SK-N-SH (cell line): ENCODE measurements at regions not wholly inside any gene's neighbourhood (a gene's known extent, or its start where the extent isn't known, plus 50 kb on each side); places are given as distances from the start of the nearest gene placed in this dataset.

Experiments
- CTCF ChIA-PET: fragments of 300-600, 350-600 bp; formaldehyde crosslinking; extraction: SDS; loops from one replicate; lab custom pipeline; 2021; lab: Yijun Ruan, JAX
- POLR2A ChIA-PET: fragments of 350-600 bp; sonication (Branson Sonifier 250); formaldehyde crosslinking; extraction: SDS; loops from one replicate; lab custom pipeline; 2020; ENCODE audit warnings: antibody characterized with exemption, inconsistent platforms; lab: Yijun Ruan, JAX
- DNase-seq: peaks from one replicate; pipeline ENCODE4 v3.0.0; 2012
- H2AFZ ChIP-seq: fragments of 200-600 bp; sonication (generic); 2 replicates; pipeline ENCODE4 v1.8.1; 2016; ENCODE audit warnings: antibody characterized with exemption, mild to moderate bottlenecking, low read depth
- H3F3A ChIP-seq: fragments of 200-600 bp; sonication (generic); replicated peaks from 2 replicates; pipeline ENCODE3; 2016; ENCODE audit warnings: antibody characterized with exemption, mild to moderate bottlenecking; ENCODE audit not compliant: insufficient read depth
- H3K27ac ChIP-seq, 2 experiments: fragments of 200-500 bp in 1 of 2; fragments of 200-600 bp in 1 of 2; sonication (Bioruptor generic) in 1 of 2; sonication (generic), shearing (Covaris generic) in 1 of 2; 2 replicates each; pipeline versions ENCODE4 v1.5.1 to v1.6.1; 2014 to 2016; ENCODE audit warnings: low read depth in 2 of 2, inconsistent platforms in 1 of 2, low read length in 1 of 2, mild to moderate bottlenecking in 1 of 2, mixed read lengths in 1 of 2
- H3K27me3 ChIP-seq: fragments of 200-600 bp; sonication (generic), shearing (Covaris generic); 2 replicates; pipeline ENCODE4 v1.6.1; 2016; ENCODE audit warnings: mixed run types; ENCODE audit not compliant: insufficient read depth
- H3K36me3 ChIP-seq, 2 experiments: fragments of 200-500 bp in 1 of 2; fragments of 200-600 bp in 1 of 2; sonication (Bioruptor generic) in 1 of 2; sonication (generic) in 1 of 2; replicated peaks in 1 of 2; 2 replicates each; pipeline versions ENCODE3 to v1.5.1; 2014 to 2016; ENCODE audit warnings: low read length in 1 of 2, mild to moderate bottlenecking in 1 of 2; ENCODE audit not compliant: insufficient read depth in 2 of 2, control insufficient read depth in 1 of 2
- H3K4me1 ChIP-seq, 2 experiments: fragments of 200-500 bp in 1 of 2; fragments of 200-600 bp in 1 of 2; sonication (Bioruptor generic) in 1 of 2; sonication (generic), shearing (Covaris generic) in 1 of 2; 2 replicates each; pipeline versions ENCODE4 v1.5.1 to v1.6.1; 2014 to 2016; ENCODE audit warnings: low read depth in 1 of 2, low read length in 1 of 2, mixed run types in 1 of 2; ENCODE audit not compliant: insufficient read depth in 2 of 2, control insufficient read depth in 1 of 2
- H3K4me2 ChIP-seq: fragments of 200-600 bp; sonication (generic), shearing (Covaris generic); 2 replicates; pipeline ENCODE4 v1.6.1; 2017; ENCODE audit warnings: mixed run types
- H3K4me3 ChIP-seq, 2 experiments: fragments of 200-500 bp in 1 of 2; fragments of 200-600 bp in 1 of 2; sonication (Bioruptor generic) in 1 of 2; sonication (generic), shearing (Covaris generic) in 1 of 2; 2 replicates each; pipeline versions ENCODE4 v1.5.1 to v1.8.1; 2014 to 2016; ENCODE audit warnings: low read depth in 2 of 2, inconsistent platforms in 1 of 2, low read length in 1 of 2, mild to moderate bottlenecking in 1 of 2, mixed read lengths in 1 of 2, moderate library complexity in 1 of 2
- H3K79me2 ChIP-seq: fragments of 200-600 bp; sonication (generic); 2 replicates; pipeline ENCODE4 v1.8.1; 2017; ENCODE audit warnings: mild to moderate bottlenecking; ENCODE audit not compliant: insufficient read depth
- H3K9ac ChIP-seq: fragments of 200-600 bp; sonication (generic); 2 replicates; pipeline ENCODE4 v1.6.1; 2017; ENCODE audit warnings: mixed run types
- H3K9me2 ChIP-seq: fragments of 200-600 bp; sonication (generic); 2 replicates; pipeline ENCODE4 v1.6.1; 2017; ENCODE audit warnings: mixed run types
- H3K9me3 ChIP-seq: fragments of 200-600 bp; sonication (generic); 2 replicates; pipeline ENCODE4 v1.6.1; 2017; ENCODE audit warnings: mixed run types, mild to moderate bottlenecking, moderate library complexity
- H4K20me1 ChIP-seq: fragments of 200-600 bp; sonication (generic); 2 replicates; pipeline ENCODE4 v1.6.1; 2017; ENCODE audit warnings: mild to moderate bottlenecking, mixed run types; ENCODE audit not compliant: insufficient read depth
- ELF1 ChIP-seq: IDR thresholded peaks from 2 replicates; pipeline ENCODE4 v1.4.0; 2012
- EP300 ChIP-seq, 2 experiments: IDR thresholded peaks; 2 replicates each; pipeline versions ENCODE4 v1.4.0 to v1.6.1; 2012; ENCODE audit warnings: borderline replicate concordance in 1 of 2, low read depth in 1 of 2, low read length in 1 of 2
- EZH2phosphoT487 ChIP-seq: fragments of 200-600 bp; sonication (generic); IDR thresholded peaks from 2 replicates; pipeline ENCODE4 v1.6.1; 2017; ENCODE audit warnings: low read depth, mixed run types, mild to moderate bottlenecking, antibody characterized with exemption, moderate library complexity, borderline replicate concordance
- FOSL2 ChIP-seq: IDR thresholded peaks from 2 replicates; pipeline ENCODE4 v1.4.0; 2012; ENCODE audit warnings: low read depth, mild to moderate bottlenecking, moderate library complexity, borderline replicate concordance
- FOXM1 ChIP-seq: IDR thresholded peaks from 2 replicates; pipeline ENCODE4 v1.4.0; 2012; ENCODE audit warnings: low read depth, mild to moderate bottlenecking
- GATA2 ChIP-seq: sonication (generic); formaldehyde crosslinking; IDR thresholded peaks from 2 replicates; pipeline ENCODE4 v1.5.0; 2020; ENCODE audit warnings: mild to moderate bottlenecking, missing genetic modification reagents
- MXI1 ChIP-seq: IDR thresholded peaks from 2 replicates; pipeline ENCODE4 v1.6.1; 2012; ENCODE audit warnings: mild to moderate bottlenecking, low read depth, low read length, improper control_type of control experiment
- NRF1 ChIP-seq: IDR thresholded peaks from 2 replicates; pipeline ENCODE4 v1.6.1; 2012; ENCODE audit warnings: low read depth, mild to moderate bottlenecking, low read length
- POLR2AphosphoS5 ChIP-seq: IDR thresholded peaks from 2 replicates; pipeline ENCODE4 v1.6.1; 2012; ENCODE audit warnings: low read depth, low read length
- RCOR1 ChIP-seq: fragments of 150-350 bp; IDR thresholded peaks from 2 replicates; pipeline ENCODE4 v1.6.1; 2017; ENCODE audit warnings: antibody characterized with exemption, low read length
- SMC3 ChIP-seq: IDR thresholded peaks from 2 replicates; pipeline ENCODE4 v1.6.1; 2012; ENCODE audit warnings: low read depth, low read length, improper control_type of control experiment
- TCF12 ChIP-seq: IDR thresholded peaks from 2 replicates; pipeline ENCODE4 v1.4.0; 2012
- TEAD4 ChIP-seq: IDR thresholded peaks from 2 replicates; pipeline ENCODE4 v1.4.0; 2012; ENCODE audit warnings: mild to moderate bottlenecking, borderline replicate concordance; ENCODE audit not compliant: insufficient read depth
- ZBTB33 ChIP-seq: IDR thresholded peaks from 2 replicates; pipeline ENCODE4 v1.4.0; 2012; ENCODE audit warnings: low read depth, borderline replicate concordance
- WGBS: methylation state at CpG from one replicate; pipeline ENCODE4 v1.1.6; 2017; ENCODE audit warnings: low lambda C conversion rate; 5-methylcytosine and 5-hydroxymethylcytosine counted together
- TF ChIP-seq, protein P1 (sequence below): fragments of 150-350 bp; IDR thresholded peaks from 2 replicates; pipeline ENCODE4 v1.6.1; 2017; ENCODE audit warnings: antibody characterized with exemption, low read length, low read depth, borderline replicate concordance
- TF ChIP-seq, protein P2 (sequence below): IDR thresholded peaks from 2 replicates; pipeline ENCODE4 v1.6.1; 2012; ENCODE audit warnings: mild to moderate bottlenecking, low read depth, low read length, moderate library complexity
- TF ChIP-seq, protein P3 (sequence below): fragments of 200-600 bp; sonication (generic); IDR thresholded peaks from 2 replicates; pipeline ENCODE4 v1.6.1; 2017; ENCODE audit warnings: antibody characterized with exemption, mild to moderate bottlenecking, moderate library complexity

GRCh38 chr2:191604154-191604553 lies 73.8 kb upstream of the NABP1 start:
- Histone ChIP-seq H3F3A (no peaks in the 10 kb centered on the region), H3K36me3 (no peaks in the 10 kb centered on the region), H3K4me2 (no peak overlapping the region), H3K4me3 (no peak overlapping the region), H3K27me3 (no peaks in the 10 kb centered on the region), H4K20me1 (no peaks in the 10 kb centered on the region), H2AFZ (no peak overlapping the region), H3K9ac (no peak overlapping the region), H3K27ac (no peak overlapping the region), H3K9me3 (no peaks in the 10 kb centered on the region), H3K79me2 (no peaks in the 10 kb centered on the region), H3K9me2 (no peaks in the 10 kb centered on the region), H3K4me1 (no peaks in the 10 kb centered on the region)
- no peak for DNase-seq
- ChIA-PET CTCF (no interaction called here), POLR2A (no interaction called here)
- 88% methylated on average over 4 of the region's 4 CpGs for WGBS
- no peak for TF ChIP-seq RCOR1
- TF ChIP-seq, protein P1, sequence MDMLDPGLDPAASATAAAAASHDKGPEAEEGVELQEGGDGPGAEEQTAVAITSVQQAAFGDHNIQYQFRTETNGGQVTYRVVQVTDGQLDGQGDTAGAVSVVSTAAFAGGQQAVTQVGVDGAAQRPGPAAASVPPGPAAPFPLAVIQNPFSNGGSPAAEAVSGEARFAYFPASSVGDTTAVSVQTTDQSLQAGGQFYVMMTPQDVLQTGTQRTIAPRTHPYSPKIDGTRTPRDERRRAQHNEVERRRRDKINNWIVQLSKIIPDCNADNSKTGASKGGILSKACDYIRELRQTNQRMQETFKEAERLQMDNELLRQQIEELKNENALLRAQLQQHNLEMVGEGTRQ = no peak
- no peak for TF ChIP-seq ELF1
- TF ChIP-seq ZBTB33 = no peak
- no peak for TF ChIP-seq EZH2phosphoT487
- no peak for TF ChIP-seq GATA2
- no peak for TF ChIP-seq NRF1
- TF ChIP-seq POLR2AphosphoS5 = no peak
- no peak for TF ChIP-seq SMC3
- TF ChIP-seq, protein P2, sequence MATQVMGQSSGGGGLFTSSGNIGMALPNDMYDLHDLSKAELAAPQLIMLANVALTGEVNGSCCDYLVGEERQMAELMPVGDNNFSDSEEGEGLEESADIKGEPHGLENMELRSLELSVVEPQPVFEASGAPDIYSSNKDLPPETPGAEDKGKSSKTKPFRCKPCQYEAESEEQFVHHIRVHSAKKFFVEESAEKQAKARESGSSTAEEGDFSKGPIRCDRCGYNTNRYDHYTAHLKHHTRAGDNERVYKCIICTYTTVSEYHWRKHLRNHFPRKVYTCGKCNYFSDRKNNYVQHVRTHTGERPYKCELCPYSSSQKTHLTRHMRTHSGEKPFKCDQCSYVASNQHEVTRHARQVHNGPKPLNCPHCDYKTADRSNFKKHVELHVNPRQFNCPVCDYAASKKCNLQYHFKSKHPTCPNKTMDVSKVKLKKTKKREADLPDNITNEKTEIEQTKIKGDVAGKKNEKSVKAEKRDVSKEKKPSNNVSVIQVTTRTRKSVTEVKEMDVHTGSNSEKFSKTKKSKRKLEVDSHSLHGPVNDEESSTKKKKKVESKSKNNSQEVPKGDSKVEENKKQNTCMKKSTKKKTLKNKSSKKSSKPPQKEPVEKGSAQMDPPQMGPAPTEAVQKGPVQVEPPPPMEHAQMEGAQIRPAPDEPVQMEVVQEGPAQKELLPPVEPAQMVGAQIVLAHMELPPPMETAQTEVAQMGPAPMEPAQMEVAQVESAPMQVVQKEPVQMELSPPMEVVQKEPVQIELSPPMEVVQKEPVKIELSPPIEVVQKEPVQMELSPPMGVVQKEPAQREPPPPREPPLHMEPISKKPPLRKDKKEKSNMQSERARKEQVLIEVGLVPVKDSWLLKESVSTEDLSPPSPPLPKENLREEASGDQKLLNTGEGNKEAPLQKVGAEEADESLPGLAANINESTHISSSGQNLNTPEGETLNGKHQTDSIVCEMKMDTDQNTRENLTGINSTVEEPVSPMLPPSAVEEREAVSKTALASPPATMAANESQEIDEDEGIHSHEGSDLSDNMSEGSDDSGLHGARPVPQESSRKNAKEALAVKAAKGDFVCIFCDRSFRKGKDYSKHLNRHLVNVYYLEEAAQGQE = no peak
- TF ChIP-seq, protein P3, sequence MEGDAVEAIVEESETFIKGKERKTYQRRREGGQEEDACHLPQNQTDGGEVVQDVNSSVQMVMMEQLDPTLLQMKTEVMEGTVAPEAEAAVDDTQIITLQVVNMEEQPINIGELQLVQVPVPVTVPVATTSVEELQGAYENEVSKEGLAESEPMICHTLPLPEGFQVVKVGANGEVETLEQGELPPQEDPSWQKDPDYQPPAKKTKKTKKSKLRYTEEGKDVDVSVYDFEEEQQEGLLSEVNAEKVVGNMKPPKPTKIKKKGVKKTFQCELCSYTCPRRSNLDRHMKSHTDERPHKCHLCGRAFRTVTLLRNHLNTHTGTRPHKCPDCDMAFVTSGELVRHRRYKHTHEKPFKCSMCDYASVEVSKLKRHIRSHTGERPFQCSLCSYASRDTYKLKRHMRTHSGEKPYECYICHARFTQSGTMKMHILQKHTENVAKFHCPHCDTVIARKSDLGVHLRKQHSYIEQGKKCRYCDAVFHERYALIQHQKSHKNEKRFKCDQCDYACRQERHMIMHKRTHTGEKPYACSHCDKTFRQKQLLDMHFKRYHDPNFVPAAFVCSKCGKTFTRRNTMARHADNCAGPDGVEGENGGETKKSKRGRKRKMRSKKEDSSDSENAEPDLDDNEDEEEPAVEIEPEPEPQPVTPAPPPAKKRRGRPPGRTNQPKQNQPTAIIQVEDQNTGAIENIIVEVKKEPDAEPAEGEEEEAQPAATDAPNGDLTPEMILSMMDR = no peak
- TF ChIP-seq TCF12 = no peak
- TF ChIP-seq FOSL2 = no peak
- TF ChIP-seq TEAD4 = no peak
- TF ChIP-seq MXI1 = no peak
- no peak for TF ChIP-seq FOXM1
- TF ChIP-seq EP300 (IDR thresholded peaks at IDR 0.05; ENCODE audit: borderline replicate concordance in 1 of 2, low read depth in 1 of 2, low read length in 1 of 2) = no peak
